Fibroblast of skin of scalp (primary cell): ENCODE measurements at regions not wholly inside any gene's neighbourhood (a gene's known extent, or its start where the extent isn't known, plus 50 kb on each side); places are given as distances from the start of the nearest gene placed in this dataset.
"Not testable (repeated sequence)": the region's sequence is repeated elsewhere in the genome, so short reads cannot be mapped to it uniquely, and the experiment has no call there.

Source experiments
- DNase-seq: peaks from one replicate; pipeline ENCODE4 v3.0.0-alpha.2; 2013

DNA sequence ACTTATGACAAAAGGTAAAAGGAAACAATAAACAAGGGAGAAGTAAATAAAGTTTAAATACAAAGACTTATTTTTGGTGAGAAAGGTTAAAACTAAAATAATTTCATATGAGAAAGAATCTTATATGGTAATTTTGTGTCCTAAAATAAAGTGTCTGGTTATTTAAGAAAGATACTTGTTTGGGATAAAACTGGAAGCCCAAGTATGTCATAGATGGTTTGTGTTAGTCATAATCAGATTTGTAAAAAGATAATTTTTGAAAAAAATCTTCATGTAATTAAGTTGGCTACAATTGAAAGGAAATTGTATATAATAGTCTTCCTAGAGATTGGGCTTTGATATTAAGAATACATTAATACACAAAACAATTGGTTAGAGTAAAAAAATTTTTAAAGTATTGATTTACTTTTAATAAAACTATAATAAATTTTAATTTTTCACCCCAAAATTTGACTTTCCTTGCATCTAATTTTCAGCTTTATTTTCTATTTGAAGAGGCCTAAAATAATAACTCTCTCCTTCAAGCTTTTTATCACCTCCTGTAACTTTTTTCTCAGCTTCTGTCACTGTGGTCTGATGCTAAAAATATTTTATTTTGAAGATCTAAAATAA lies 315.6 kb downstream of the SLITRK5 start:
- DNase-seq, result no peak

DNA sequence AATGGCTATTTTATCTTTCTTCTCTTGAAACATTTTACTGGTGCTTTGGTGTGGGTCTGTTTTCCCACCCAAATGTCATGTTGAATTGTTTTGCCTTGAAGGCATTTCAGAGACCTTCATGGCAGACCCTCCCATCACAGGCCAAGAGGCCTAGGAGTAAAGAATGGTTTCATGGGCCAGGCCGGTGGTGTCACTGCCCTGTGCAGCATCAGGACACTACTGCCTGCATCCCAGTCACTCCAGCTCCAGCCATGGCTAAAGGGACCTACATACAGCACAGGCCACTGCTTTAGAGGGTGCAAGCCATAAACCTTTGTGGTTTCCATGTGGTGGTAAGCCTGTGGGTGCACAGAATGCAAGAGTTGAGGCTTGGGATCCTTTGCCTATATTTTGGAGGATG lies 326.9 kb downstream of the SLITRK5 start:
- DNase-seq, result no peak

DNA sequence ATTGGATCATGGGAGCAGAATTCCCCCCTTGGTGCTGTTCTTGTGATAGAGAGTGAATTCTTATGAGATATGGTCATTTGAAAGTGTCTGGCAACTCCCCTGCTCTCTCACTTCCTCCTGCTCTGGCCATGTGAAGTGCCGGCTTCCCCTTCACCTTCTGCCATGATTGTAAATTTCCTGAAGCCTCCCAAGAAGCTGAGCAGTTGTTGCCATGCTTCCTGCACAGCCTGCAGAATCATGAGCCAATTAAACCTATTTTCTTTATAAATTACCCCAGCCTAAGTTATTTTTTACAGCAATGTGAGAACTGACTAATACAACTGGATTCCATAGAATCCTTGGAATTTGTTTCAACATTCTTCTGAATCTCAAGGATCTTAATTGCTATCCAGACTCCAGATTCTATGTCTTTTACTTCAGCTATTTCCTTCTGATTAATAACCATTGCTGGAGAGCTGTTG lies 328.1 kb downstream of the SLITRK5 start:
- DNase-seq, result peak; percentile 75

DNA sequence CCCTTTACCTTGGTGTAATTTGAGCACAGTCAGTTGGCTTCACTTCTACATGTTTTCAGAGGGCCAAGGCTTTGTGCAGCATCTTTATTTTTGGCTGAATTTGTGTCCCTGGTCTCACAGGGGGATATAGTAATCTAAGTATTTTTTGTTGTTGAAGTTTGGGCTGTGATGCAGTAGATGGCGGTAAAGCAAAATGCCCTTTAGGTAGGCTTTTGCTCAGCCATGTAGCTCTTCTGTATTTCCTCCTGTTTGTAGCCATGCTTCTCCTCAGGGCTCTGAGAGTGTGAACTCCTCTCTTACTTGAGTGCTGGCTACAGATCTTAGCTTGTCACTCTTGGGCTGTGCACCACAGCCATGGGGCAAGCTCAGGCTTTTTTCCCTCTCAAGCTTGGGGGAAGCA lies 328.6 kb downstream of the SLITRK5 start:
- DNase-seq, result no peak

DNA sequence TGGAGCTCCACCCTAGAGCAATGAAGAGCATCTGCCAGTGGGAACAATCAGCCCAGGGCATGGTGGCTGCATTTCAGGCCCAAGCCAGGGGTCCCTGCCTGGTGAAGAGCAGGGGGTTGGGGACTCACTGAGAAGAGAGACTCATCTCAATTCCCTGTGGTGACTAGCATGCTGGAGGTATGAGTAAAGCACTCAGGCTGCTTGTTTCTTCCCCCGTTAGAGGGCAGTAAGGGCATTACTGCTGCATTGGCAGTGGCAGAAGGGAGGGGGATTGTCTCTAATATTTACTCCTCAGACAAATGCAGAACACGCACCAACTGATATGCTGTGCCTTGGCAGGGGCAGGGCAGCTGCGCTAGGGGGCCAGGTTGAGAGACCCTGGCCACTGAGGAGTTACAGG lies 329.1 kb downstream of the SLITRK5 start:
- peak; percentile 16 for DNase-seq

DNA sequence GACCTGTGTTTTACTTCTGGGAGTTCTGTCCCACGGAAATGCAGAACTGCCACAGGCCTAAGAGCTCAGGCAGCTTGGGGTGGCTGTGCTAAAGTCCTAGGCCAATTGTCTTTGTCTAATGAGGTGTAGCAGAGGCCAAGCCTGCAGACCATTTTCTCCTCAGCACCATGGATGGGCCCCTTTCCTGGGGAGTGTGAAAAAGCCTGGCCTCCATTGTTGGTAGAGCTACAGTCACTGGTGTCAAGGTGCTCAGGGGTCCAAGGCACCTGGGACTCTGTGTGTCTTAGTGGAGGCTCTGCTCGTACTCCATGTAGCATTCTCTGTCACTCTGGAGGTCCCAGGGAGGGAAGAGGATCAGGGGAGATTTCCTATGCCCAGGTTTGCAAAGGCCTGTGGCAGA lies 329.6 kb downstream of the SLITRK5 start:
- no peak for DNase-seq

DNA sequence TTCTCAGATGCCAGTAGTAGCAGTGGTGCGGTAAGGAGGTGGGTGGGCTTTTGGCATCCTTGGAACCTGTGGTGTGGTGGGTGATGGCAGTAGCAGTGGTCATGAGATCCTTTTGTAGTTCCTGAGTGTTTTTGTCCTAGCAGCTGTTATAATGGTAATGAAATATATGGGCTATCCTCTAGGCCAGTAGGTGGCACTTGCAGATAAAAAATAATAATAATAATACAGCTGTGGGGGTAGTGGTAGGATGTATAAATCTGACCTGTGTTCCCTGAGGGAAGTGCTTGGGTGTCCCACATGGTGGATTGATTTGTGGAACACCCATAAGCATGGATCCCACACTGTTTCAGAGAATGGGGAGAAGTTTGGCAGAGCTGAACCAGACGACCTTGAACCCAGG lies 334.0 kb downstream of the SLITRK5 start:
- DNase-seq, result no peak

DNA sequence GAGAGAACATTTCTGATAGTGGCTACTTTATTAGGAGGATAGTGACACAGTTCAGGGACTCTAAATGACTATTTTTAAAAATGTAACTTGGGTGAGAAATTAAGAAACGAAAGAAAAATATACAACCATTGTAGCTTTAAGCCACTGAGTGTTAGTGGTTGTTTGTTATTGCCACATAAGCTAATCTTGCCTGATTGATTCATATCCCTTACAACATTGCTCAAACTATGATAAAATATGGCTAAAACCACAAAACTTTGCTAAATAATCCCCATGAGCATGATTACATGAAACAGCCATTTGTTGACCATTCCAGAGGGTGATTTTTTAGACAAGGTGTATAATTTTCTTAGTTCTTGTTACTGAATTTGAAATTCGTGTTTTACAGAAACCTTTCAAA lies 343.4 kb downstream of the SLITRK5 start:
- DNase-seq, result no peak

DNA sequence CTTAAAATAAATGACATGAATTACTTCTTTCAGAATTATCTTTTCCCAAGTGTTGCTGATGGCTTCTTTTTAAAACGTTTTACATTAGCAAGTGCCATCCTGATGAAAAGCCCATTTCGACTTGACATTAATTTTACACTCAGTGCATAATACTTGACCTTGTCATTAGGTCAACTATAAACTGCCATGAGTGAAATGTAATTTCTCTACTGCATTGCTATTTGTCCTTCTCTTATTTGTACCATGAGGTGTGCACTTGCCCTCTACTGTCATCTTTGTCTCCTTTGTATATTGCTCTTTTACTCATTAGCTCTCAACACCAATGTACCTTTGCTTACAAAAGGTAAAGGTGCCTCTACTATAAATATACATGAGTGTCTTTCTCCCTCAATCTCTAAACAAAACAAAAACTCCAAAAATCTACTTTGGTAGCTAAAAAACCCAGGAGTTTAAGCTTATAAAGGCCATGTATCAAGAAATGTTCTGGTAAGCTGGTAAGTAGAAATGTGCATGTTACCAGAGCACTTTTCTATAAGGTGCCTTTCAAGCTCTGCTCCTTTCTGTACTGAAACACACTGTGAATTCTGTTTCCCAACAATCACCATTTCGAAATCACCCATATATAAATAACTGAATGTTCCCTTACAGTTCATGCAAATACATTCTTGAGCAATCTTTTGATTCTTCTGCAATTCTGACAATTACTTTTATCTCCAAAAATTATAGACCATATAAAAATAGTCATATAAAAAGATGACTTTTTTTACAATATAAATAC lies 351.4 kb downstream of the SLITRK5 start:
- DNase-seq, result no peak

DNA sequence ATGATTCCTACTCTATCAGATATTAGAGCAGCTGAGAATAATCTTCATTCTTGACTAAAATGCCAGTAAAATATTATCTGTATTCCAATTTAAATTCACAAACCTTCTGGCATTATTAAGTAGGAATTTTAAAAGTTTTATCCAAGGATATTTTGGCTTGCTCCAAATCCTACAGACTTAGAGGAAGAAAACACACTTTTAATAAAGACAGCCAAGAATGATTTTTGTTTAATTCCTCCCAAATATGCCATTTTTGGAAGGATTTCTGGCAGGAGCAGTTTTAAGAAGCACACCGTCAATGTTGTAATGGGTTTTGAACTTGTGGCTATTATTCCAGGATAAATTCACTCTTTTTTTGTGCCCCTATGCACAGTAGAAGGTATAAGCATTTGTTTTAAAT lies 355.1 kb downstream of the SLITRK5 start:
- DNase-seq, result no peak

DNA sequence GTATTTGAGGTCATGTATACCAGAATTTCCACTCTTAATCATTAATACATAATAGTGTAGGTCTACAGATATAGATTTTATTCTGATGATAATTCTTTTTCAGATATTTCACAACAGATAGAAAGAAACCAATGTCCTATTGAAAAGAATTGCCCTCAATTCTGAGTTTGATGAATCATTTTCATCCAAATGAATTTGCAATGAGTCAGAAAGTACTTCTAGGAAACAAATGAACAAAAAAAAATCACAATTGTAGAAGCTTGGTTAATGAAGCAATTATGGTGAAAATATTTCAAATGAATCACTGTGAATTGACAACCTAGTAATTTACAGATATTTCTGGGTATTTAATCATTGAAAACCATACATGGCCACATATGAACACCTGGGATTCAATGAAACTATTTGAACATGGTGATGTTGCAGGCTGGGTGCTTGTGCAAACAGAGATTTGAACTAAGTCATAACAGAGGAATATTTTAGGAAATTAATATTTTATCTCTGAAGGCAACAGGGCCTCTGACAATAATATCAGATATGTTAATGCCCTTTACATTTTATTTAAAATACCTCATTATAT lies 360.9 kb downstream of the SLITRK5 start:
- DNase-seq, result peak; percentile 11

DNA sequence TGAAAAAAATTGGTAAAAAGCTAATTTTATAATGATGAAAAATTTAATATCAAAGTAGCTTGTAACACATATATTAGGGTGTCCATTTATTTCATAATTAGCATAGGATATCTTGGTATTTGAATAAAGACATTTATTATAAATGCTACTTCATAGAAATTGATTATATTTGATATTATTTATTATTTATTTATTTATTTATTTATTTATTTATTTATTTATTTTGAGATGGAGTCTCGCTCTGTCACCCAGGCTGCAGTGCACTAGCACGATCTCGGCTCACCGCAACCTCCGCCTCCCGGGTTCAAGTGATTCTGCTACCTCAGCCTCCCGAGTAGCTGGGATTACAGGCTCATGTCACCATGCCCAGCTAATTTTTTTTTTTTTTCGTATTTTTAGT lies 365.0 kb downstream of the SLITRK5 start:
- not testable (repeated sequence) for DNase-seq

DNA sequence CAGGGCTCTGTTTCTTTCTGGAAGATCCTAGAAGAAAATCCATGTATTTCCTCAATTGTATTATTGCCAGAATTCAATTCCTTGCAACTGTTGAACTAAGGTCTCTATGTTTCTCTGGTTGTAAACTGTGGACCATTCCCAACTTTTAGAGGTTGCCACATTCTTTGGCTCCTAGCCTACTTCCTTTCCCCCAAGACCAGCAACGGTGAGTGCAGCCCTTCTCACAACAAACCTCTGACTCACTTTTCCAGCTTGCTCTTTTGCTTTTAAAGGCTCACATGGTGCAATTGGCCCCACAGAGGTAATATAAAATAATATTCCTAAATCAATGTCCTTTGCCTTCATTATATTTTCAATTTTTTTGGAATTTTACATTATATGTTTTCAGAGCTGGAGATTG lies 371.3 kb downstream of the SLITRK5 start:
- no peak for DNase-seq

DNA sequence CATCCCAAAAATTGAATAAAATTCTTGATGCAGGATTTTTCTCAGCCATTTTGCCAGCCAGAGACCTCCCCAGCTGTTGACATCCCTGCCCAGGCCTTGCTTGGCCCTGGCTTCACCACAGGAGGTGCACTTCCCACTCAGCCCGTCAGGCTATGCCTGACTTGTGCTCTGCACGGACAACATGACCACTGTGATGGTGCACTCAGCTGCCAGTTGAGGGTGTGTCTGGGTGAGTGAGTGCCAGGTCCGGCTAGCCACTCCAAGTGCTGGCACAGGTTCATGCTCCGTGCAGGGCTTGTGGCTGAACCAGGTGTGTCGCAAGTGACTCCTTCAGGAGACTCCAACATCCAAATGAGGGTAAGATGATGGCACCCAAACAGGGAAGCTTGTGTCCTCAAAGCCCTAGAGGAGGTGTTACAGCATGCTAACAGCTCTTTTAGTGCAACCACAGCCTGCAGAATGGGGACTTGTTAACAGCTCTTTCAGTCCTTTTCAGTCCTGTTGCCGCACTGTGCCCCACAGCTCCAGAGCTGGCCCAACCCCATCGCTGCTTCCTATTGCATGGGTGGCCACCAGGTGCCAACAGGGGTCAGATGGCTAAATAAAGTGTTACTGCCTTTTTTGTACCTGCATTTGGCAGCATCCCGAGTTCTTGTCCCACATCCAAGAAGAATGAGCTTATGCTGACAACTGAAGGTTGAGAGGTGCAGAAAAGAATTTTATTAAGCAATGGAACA lies 380.7 kb downstream of the SLITRK5 start:
- no peak for DNase-seq

DNA sequence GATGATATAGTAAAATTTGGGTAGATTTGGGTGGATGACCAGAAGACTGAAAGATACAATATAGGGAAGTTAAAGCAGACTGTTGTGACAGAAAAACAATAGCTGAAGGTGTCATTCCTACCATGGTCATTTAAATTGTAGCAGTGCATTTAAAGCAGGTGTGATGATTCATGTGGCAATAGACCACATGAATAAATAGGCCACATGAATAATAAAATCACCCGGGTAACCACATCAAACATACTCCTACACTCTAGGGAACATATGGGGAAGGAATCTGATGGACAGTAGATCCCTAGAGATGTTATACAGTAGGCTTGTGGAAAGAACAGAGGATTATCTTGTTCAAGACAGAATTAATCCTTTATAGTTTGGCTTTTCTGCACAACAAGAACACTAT lies 392.6 kb downstream of the SLITRK5 start:
- DNase-seq, result no peak

DNA sequence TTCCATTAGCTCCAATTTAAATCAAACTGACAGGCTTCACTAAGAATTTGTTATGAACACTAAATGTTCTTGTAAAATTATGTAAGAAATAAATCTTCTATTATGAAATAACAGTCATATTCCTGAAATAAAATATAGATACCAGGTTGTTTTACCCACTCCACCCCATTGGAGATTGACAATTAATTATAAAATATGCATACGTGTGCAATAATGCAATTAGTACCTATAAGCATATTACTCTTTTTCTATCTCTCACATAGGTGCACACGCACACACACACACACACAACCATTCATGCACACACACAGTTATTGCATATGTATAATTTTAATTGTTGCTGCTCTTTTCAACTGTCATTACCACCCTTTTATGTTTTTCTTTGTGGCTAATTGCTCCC lies 395.7 kb downstream of the SLITRK5 start:
- no peak for DNase-seq

DNA sequence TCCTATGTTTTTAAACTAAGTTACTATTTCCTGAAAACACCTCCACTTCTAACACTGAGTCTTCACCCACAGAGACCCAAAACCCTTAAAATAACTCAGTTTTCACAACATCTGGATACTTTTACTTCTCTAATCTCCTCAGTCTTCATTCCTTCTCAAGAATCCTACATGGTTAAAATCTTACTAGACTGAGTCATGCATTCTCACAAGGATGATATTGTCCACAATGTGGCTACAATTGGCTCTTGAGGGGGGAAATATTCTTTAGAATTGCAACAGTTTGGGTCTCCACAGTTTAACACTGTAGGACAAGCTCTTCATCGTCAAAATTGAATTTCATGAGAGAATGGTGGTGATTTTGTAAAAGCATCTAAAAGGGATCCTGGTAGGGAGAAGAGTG lies 397.1 kb downstream of the SLITRK5 start:
- DNase-seq, result peak; percentile 25

DNA sequence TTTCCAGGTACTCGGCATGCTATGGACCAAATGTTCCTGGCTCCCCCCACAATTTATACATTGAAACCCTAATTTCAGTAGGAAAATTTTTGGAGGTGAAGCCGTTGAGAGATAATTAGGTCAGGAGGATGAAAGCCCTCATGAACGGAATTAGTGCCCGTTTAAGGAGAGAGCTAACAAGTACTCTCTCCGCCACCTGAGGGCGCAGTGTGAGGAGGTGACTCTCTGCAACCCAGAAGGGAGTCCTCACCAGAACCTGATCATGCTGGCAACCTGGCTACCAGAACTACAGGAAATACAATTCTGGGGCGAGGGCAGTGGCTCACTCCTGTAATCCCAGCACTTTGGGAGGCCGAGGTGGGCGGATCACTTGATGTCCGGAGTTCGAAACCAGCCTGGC lies 397.8 kb downstream of the SLITRK5 start:
- no peak for DNase-seq

DNA sequence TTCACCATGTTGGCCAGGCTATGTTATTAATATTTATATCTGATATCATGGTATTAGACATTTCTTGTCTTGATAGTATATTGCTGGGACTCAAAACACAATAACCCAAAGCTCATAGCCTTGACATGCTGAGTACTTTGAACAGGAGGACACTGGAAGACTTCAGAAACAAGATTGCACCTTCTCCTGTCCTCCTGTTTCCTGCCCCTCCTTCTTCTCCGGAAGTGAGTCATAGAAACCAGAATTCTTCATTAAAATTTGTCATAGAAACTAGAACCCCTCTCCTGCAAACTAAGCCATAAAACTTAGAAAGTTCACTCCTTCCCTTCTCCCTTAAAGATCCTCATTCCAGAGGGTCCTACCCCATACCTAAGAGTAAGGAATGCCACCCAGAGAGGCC lies 400.2 kb downstream of the SLITRK5 start:
- no peak for DNase-seq

DNA sequence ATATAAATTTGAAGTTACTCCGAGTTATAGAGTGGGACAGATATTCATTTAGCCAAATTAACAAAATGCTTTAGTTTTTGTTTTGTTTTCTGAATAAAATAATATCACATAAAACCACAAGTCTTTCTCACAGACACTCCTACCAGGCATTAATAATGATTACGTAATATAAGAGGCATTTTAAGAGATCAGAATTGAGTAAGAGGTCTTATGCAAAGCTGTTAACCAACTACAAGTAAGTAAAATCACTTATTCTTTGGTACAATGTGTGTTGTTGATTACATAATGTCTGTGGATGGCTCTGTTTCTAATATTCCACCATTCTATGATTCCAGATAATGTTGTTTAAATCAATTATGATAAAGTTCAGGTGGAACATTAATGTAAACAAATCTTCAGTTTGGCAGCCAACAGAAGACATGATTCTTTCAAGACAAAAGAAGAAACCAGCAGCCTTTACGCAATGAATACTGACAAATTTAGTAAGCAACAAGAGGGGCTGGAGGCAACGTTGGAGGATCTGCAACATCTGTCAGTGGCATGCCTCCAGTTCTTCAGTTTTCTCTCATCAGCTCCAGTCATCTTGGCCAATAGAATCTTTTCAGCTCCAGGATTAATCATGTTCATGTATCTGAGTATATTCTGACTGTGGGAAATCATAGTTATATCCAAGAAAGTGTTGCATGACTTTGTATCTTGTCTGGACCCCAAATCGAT lies 403.8 kb downstream of the SLITRK5 start:
- DNase-seq, result no peak

DNA sequence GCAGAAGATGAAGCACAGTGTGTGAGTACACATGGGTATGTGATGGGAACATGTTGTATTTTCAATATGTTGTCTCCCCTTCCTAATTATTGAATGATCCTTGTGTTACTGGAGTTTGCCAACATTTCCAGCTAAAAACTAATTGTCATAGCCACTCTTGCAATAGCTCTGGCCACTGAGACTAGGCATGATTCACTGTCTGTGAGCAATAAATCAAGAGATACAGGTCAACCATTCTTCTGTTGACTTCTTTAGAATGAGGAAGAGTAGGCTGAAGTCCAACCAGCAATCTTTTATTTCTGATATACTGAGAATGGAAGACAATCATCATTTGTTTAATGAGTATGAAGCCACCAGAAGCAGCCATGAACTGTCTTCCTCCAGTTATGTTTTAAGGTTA lies 413.9 kb downstream of the SLITRK5 start:
- no peak for DNase-seq

DNA sequence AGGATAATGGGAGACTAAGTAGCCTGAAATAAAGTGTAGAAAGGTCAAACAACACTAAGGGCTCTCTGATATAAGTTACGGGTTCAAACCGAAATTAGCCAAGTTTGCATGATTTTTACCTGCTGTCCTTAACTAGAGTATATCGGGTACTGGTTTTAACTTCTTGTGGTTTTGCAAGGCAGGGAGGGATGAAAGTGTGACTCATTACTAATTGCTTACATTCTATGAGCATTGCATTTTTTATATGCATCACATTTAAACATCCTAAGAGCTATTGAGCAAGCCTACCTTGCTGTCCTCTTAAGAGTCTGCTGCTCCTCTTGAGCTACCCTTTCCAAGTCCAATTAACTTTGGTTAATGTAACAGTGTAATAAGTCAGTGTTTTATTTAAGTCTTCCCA lies 415.4 kb downstream of the SLITRK5 start:
- DNase-seq, result no peak

DNA sequence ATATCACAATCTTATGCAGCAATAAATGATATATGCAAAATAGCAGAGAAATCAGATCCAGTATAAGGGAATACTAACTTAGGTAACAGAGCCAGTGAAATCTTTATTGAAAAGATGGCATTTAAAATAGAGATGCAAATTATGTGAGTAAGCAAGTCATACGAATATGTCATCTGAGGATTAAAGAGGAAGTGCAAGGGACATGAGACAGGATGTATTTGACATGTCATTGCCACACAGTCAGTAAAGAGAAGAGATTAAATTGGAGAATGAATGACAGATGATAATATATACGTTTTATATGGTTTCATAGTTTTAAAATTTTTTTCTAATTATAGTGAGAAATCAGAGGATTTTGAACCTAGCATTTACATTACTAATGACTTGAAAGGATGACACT lies 426.4 kb downstream of the SLITRK5 start:
- no peak for DNase-seq
